GM19324 (cell line): ENCODE measurements at regions not wholly inside any gene's neighbourhood (a gene's known extent, or its start where the extent isn't known, plus 50 kb on each side); places are given as distances from the start of the nearest gene placed in this dataset.

Experiments
- ATAC-seq: cut with Tn5 transposase; IDR thresholded peaks from one replicate; pipeline ENCODE4 v1.9.1; 2021; ENCODE audit warnings: mild to moderate bottlenecking, moderate library complexity; ENCODE audit not compliant: unreplicated experiment, low FRiP score

DNA sequence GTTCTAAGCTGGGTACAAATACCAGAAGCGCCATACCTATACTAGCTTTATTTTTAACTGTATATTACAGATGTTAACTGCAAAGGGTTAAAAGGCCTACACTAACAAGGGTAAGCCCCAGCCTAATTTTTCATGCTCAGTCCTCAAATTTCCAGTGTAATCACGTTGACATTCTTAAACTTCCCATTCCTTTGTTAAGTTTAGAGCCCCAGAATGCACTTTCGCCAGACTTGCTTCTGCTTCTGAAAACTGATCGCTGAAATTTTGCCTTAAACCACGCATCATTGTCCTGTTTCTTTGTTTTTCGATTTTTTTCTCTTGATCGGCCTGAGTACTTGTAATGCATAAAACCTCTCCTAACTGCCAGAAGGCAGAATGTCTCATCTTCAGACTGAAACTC is 2141.9 kb upstream of the AGA start:
- ATAC-seq: no peak

DNA sequence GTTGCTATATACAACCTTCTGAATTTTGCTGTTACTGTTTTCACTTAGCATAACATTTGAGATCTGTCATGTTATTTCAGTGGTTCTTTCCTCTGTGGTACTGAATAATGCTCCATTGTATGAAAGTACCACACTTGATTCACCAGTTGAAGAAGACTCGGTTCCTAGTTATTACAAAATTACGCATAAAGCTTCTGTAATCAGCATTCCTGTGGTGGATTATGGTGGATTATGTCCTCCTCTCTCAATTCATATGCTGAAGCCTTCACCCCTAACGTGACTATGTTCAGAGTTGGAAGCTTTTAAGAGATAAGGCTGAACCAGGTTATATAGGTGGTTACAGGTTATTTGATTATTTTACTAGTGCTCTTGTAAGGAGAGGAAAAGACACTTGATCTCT is 2143.5 kb upstream of the AGA start:
- no peak for ATAC-seq

DNA sequence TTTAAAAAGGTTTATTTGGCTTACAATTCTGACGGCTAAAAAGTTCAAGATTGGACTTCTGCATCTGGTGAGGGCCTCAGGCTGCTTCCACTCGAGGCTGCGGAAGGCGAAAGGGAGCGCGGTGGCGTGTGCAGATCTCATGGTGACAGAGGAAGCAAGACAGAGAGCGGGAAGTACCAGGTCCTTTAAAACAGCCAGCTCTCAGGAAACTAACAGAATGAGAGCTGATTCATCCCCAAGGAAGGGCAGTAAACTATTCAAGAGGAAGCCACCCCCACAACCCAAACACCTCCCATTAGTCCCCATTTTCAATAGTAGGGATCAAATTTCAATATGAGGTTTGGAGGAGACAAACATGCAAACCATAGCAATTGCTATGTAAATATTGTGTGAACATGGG is 2144.2 kb upstream of the AGA start:
- no peak for ATAC-seq

DNA sequence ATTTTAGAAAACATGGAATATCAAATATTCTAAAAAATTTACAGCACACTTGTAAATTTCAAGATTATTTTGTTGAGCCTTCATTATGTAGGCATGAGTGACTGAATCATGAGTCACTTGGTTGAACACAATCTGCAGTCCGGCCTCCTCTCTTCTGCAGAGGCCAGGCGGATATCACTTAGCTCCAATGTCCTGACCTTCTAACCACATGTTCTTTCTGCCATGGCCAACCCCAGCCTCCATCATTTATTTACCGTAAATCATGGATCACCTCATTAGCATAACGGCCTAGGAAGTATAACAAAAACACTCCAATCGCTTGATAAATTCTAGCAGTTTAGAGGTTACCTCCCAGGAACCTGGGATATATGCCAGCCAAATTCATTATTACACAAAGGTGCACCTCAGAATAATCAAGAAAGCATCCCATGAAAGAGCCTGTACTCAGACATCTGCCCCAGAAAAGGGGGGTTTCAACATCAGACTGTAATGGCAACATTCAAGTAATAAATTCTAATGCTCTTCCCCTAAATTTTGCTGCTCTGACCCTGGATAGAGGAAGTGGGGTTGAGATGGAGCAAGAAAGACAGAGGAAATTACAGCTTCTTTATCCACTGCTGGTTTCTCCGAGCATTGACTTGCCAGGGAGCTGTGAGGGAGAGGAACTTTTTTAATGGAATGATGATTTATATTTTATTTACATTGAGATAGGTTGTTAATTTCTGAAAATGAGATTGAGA is 2153.6 kb upstream of the AGA start:
- no peak for ATAC-seq

DNA sequence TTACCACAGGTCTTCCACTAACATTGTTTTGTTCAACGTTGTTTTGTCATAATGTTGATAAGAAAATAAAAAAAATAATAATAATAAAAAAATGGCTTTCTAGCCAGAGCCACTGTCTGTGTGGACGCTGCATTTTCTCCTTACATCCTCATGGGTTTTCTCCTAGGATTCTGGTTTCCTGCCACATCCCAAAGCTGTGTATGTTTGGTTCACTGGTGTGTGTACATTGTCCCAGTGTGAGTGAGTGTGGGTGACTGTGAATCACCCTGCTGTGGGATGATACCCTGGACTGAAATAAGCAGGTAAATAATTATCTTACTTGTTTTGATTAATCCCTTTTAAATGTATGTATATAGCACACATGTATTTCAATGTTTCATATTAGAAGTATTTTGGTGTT is 2154.4 kb upstream of the AGA start:
- ATAC-seq: no peak

DNA sequence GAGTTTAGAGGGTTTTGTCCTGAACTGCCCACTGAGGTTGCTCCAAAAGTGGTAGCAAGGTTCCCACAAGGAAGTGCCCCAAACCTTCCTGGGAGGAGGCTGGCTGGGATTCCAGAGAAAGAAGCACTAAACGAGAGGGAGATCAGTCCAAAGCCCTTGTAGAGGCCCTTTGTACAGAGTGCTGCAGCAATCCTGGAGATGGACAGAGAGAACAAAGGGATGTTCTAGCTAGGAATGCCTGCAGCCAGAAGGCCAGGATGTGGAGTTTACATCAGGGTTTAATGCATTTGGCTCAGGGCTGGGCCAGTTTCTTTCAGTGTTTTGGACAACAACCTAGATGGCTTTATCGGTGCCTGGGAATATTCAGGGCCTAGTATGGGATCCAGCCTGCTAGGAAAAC is 2155.1 kb upstream of the AGA start:
- no peak for ATAC-seq

DNA sequence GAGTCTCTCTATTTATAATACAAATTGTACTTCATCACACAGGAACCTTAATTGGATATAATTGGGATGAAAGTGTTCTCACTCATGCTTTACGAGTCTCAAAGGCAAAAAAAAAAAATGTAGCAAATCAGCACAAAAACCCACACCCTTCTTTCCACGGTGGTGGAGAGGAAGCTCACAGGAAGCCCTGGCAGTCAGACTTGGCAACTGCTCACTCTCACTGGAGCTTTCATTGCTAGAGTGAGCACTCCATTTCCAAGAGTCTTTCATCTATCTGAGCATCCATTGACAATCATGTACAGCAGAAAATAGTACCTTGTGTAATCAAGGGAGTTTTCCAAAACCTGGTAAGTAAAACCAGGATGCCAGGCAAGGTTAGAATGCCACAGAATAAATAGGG is 2159.4 kb upstream of the AGA start:
- no peak for ATAC-seq

DNA sequence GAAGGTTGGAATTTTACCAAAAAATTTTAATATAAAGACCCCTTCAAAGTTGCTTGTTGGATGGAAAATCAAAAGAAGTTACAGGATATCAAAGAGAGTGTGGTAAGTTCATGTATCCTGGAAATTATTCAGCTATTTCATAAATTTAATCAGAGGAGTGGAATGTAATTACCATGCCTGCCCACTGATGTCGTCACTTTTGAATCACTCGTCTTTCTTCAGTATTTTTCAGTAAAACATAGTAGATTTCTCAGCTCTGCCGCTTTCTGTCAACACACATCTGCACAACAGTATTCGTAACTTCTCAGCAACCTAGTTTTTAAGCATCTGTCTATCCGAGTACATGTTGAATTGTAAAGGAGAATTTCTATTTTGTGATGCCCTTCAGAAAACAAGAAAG is 2163.0 kb upstream of the AGA start:
- no peak for ATAC-seq

DNA sequence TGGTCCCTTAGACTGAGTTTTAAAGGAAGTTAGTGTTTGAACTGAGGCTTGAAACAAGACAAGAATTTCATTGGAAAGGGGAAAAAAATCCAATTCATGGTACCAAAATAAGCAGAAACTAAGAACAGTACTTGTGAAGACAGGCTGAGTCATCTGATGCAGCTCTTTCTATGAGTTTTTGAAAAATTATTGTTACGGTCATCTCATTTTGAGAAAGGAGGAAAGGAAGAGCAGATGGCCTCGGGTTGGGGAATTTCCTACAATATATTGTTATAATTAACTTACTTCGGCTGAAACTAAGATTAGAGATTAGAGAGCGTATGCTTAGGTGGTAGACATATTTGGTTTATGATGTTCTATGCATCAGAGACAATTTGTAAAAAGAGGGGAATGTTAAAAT is 2164.8 kb upstream of the AGA start:
- ATAC-seq: no peak

DNA sequence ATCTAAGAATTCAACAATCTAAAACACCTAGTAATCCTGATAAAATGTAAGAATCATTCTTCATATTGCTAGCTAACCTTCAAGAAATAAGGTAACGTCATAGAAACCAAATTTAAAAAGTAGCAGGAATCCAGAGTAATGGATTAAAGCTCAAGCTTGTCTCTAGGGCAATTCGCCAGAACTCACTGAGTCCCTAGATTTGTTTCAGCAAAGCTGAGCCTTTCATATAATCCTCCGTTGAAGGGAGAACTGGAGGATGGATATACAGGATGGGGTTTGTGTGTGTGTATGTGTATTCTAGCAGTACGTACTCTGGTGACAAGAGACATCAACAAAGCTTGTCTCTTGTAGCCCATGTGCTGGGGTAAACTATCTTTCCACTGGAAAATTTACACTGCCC is 2173.5 kb upstream of the AGA start:
- no peak for ATAC-seq

DNA sequence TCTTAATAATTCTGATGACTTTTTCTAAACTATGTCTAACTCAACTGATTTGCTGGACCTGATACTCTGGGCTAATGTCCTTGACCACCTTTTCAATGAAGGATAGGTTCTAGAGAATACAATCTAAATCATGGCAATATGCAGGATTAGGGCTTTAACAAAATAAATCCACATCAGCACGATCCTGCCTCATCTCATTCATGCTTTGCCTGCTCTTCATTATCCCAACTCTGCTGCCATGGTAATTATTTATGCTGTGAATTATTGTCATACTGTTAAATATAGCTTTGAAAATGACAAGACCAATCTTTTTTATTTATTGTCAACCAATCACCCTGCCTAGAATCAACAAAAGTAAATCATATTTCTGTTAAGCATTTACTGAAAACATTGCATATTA is 2176.7 kb upstream of the AGA start:
- no peak for ATAC-seq

DNA sequence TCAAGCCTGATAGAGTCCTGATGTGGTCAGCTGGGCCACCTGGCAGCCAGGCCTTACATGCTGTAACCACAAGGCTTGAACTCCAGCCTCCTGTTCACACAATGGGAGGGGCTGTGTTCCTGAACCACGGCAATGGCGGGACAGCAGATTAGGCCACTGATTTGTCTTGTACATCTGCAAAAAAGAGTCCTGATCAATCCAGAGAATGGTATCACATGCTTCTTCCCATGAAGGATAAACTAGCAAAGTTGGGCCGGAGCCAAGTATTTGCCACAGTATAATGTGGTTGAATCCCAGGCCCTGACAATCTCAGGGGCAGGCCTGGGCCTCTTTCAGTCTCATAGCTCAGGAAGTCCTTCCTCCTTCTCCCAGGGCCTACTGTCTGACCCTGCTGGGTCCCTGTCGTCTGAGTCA is 2182.5 kb upstream of the AGA start:
- no peak for ATAC-seq

DNA sequence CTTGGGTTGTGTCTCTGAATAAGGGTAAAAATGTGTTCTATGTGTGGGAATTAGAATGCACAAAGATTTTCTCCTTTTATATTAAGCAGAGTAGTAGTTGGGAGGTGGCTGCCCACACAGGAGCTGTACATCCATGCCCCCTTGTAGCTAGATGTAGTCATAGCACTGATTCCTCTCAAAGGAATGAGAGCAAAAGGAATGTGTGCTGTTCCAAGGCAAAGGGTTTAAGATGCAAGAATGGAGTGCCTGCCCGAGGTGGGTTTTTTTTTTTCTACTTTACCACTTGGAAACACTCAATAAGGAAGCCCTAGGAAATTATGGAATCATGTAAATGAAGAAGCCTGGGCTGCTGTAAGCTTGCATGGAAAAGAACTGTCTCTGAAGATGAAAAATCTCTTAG is 2183.2 kb upstream of the AGA start:
- no peak for ATAC-seq

DNA sequence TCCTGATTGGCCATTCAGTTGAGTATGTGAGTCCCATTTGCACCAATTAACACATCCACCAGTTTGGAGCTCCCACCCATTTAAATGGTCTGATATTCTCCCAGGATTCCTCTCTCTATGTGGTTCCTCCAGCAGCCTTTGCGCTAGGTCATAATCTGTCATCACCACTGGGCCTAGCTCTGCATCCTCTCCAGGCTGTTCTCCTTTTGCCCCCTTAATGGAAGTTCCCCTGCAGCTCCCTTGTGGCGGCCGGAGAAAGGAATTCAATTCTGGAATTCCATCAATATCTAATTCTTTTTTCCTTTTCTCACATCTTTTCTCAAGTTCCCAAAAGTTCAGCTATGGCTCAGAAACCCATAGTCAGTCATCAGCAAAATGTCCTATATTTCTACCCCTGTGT is 2184.4 kb upstream of the AGA start:
- no peak for ATAC-seq

DNA sequence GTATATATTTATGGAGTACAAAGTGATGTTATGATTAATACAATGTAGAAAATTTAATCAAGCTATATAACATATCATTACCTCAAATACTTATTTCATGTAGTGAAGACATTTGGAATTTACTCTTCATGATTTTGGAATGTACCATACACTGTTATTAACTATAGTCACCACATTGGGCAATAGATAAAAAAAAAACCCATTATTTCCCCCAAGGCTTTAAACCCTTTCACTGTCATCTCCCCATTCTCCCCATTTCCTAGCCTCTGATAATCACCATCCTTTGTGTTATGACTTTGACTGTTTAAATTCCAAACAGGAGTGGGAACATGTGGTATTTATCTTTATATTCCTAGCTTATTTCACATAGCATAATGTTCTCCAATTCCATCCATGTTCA is 2189.1 kb upstream of the AGA start:
- ATAC-seq: no peak

DNA sequence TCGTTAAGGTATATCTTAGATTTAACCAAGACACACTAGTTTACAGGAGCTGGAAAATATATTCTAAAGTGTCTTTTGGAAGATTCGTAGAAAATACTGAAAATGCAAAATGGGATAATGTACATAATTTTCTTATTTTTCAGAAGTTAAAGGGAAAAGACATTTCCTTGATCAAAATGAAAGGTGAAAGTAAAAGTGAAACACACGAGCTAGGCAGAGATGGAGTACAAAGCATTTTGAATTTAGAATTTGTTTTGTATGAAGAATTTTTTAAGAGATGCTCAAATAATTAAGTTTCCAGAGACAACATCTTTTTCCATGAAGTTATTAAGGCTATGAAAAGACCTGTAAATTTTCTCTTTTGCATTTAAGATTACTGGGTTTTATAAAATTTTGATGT is 2192.6 kb upstream of the AGA start:
- no peak for ATAC-seq

DNA sequence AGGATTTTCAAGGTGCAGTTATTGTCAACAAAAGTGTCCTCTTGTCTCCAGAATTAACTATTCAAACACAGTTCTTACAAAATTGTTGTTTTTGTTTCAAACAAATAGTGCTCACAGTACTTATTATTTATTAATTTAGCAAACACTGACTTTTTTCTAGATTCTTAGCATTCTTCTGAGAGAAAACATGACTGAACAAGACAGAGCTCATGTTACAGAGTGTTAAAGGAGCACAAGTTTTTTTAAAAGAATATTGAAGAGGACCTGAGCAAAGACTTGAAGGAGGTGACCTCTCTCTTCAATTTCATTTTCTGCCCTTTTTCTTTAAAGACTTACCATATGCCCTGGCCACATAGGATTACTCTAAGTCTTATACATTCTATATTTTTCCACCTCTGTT is 2220.3 kb upstream of the AGA start:
- ATAC-seq: no peak

DNA sequence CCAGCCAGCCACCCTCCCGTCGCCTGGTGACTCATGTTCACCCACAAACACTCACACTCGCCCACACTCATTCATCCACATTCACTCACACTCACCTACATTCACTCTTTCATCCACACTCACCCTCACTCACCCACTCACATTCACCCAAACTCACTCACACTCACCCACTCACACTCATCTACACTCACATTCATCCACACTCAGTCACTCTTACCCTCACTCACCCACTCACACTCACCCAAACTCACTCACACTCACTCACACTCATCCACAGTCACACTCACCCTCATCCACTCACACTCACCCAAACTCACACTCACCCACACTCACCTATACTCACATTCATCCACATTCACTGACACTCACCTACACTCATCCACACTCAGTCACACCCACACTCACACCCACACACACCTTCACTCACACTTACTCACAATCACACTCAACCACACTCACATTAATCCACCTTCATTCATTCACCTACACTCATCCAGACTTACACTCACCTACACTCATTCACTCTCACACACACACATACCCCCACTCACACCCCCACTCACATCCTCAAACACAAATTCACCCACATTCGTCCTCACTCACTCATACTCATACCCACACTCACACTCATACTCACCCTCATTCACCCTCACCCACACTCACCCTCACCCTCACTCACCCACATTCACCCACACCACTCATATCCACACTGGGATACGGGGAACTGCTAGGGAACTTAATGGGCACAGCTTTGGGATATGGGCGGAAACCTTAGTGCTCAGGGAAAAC is 2221.6 kb upstream of the AGA start:
- ATAC-seq: no peak

DNA sequence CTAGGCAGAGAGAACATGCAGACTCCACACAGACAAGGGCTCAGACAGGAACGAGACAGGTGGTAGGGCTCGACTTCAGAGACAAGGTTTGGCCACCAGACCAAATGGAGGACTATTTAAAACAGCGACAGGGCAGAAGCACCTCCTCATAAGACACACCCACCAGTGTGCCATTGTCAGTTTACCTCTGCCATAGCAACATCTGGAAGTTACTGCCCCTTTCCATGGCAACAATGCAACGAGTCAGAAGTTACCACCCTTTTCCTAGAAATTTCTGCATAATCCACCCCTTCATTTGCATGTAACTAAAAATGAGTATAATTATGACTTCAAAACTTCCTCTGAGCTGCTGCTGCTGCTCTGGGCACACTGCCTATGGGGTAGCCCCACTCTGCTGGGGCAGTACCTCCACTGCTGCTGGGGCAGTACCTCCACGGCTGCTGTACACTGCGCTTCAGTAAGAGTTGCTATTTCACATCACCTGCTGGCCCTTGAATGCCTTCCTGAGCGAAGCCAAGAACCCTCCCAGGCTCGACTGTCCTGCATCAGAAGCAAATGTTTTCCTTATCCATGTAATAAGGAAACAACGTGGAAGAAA is 2222.3 kb upstream of the AGA start:
- no peak for ATAC-seq

DNA sequence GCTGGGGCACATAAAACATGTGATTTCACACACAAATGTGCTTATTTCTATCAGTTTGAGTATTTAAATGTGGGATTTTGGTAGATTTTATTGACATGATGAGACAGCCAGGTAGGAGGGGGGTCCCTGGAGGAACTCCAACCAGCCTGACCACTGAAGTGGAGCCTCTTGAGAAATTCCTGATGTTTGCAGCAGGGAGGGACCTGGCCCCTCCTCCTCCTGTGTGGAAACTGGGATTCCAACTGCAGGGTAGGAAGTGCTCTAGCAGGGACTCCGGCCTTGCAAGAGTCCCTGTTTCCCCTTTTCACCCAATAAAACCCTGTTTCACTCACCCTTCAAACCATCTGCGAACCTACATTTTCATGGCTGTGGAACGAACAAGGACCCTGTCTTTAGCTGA is 2224.0 kb upstream of the AGA start:
- no peak for ATAC-seq

DNA sequence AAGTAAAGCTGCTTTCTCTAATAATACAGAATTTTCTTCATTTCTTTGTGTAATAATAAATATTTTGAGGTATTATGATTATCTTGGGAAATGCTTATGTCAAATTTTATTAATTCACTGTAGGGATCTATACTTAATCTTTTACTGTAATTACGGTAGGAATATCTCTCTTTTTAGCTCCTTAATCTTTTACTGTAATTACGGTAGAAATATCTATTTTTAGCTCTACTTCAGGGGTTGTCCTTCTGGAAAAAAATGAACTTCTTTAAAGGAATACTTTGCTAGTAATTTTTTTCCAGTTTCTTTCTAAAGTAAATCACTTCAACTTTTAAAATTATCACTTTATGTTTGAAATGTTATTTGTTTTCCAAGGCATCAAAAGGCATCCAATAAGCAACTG is 2229.4 kb upstream of the AGA start:
- no peak for ATAC-seq
